H1 (cell line): ENCODE measurements at regions not wholly inside any gene's neighbourhood (a gene's known extent, or its start where the extent isn't known, plus 50 kb on each side); places are given as distances from the start of the nearest gene placed in this dataset.

ENCODE experiments used
- ASH2L ChIP-seq: fragments of 200-600, 300-600 bp; sonication (generic); IDR thresholded peaks from one replicate; pipeline ENCODE4 v1.7.1; 2017; ENCODE audit warnings: low read length
- CREB1 ChIP-seq: IDR thresholded peaks from 2 replicates; pipeline ENCODE4 v1.6.1; 2012; ENCODE audit warnings: inconsistent platforms
- CTBP2 ChIP-seq: IDR thresholded peaks from 2 replicates; pipeline ENCODE4 v1.7.0; 2011; ENCODE audit warnings: borderline replicate concordance, mild to moderate bottlenecking, moderate library complexity, mixed read lengths, low read length; ENCODE audit not compliant: insufficient read depth, insufficient read length
- KDM5A ChIP-seq: fragments of 200-600 bp; IDR thresholded peaks from 2 replicates; pipeline ENCODE4 v1.7.1; 2012; ENCODE audit warnings: mild to moderate bottlenecking, low read length, inconsistent platforms, mixed read lengths
- RXRA ChIP-seq: IDR thresholded peaks from 2 replicates; pipeline ENCODE4 v1.6.1; 2011; ENCODE audit warnings: low read depth, mild to moderate bottlenecking, low read length, moderate library complexity; ENCODE audit not compliant: insufficient read depth
- TBP ChIP-seq: IDR thresholded peaks from 2 replicates; pipeline ENCODE4 v1.6.1; 2011; ENCODE audit warnings: low read depth, low read length, improper control_type of control experiment

GRCh38 chr18:78713726-78714125, 265.9 kb upstream of the SALL3 start (continued):
- TF ChIP-seq CTBP2 (no peak), KDM5A (no peak), RXRA (no peak), CREB1 (no peak), ASH2L (no peak), TBP (no peak)
